DND-41 (cell line): ENCODE measurements at regions not wholly inside any gene's neighbourhood (a gene's known extent, or its start where the extent isn't known, plus 50 kb on each side); places are given as distances from the start of the nearest gene placed in this dataset.

Experiments
- ATAC-seq: fragments of 200-7000 bp; cut with Tn5 transposase; 3 replicates; pipeline ENCODE4 v1.9.1; 2021; ENCODE audit warnings: low read depth; ENCODE audit not compliant: insufficient read depth
- DNase-seq: peaks from one replicate; pipeline ENCODE4 v3.0.0-alpha.2; 2020
- H2AFZ ChIP-seq: 2 replicates; pipeline ENCODE4 v1.6.0; 2012; ENCODE audit warnings: low read depth, low read length
- H3K27ac ChIP-seq: 2 replicates; pipeline ENCODE4 v1.5.1; 2012; ENCODE audit warnings: low read length, inconsistent platforms
- H3K27me3 ChIP-seq: fragments of 200-600 bp; sonication (generic); 2 replicates; pipeline ENCODE4 v1.6.0; 2012; ENCODE audit warnings: low read length, mild to moderate bottlenecking, inconsistent platforms; ENCODE audit not compliant: insufficient read depth, poor library complexity
- H3K36me3 ChIP-seq: 2 replicates; pipeline ENCODE4 v1.5.1; 2012; ENCODE audit warnings: low read length, inconsistent platforms; ENCODE audit not compliant: insufficient read depth
- H3K4me1 ChIP-seq: 2 replicates; pipeline ENCODE4 v1.5.1; 2012; ENCODE audit warnings: mild to moderate bottlenecking, low read length; ENCODE audit not compliant: insufficient read depth
- H3K4me2 ChIP-seq: 2 replicates; pipeline ENCODE4 v1.6.0; 2012; ENCODE audit warnings: mild to moderate bottlenecking, moderate library complexity, low read length, inconsistent platforms; ENCODE audit not compliant: insufficient read depth
- H3K4me3 ChIP-seq, 2 experiments: fragments of 200-600 bp in 1 of 2; shearing (Covaris generic) in 1 of 2; 2 replicates each; pipeline ENCODE4 v1.5.1; 2012 to 2016; ENCODE audit warnings: inconsistent platforms in 2 of 2, low read length in 2 of 2, mild to moderate bottlenecking in 2 of 2, low read depth in 1 of 2, moderate library complexity in 1 of 2
- H3K79me2 ChIP-seq: 2 replicates; pipeline ENCODE4 v1.6.0; 2012; ENCODE audit warnings: low read length, inconsistent platforms; ENCODE audit not compliant: insufficient read depth
- H3K9ac ChIP-seq: 2 replicates; pipeline ENCODE4 v1.6.0; 2012; ENCODE audit warnings: low read depth, mild to moderate bottlenecking, inconsistent platforms, low read length, moderate library complexity
- H3K9me3 ChIP-seq: 2 replicates; pipeline ENCODE4 v1.5.1; 2012; ENCODE audit warnings: low read length, moderate library complexity, mild to moderate bottlenecking, inconsistent platforms; ENCODE audit not compliant: insufficient read depth, severe bottlenecking
- H4K20me1 ChIP-seq: 2 replicates; pipeline ENCODE4 v1.6.0; 2012; ENCODE audit warnings: low read length; ENCODE audit not compliant: insufficient read depth
- CTCF ChIP-seq: IDR thresholded peaks from 2 replicates; pipeline ENCODE4 v1.5.1; 2012; ENCODE audit warnings: borderline replicate concordance, low read length, moderate library complexity, mild to moderate bottlenecking; ENCODE audit not compliant: poor library complexity, severe bottlenecking; ENCODE audit errors: extremely low read depth
- EZH2 ChIP-seq: IDR thresholded peaks from 3 replicates; pipeline ENCODE4 v1.6.1; 2012; ENCODE audit warnings: borderline replicate concordance, low read depth, mild to moderate bottlenecking, moderate library complexity, low read length, inconsistent platforms; ENCODE audit not compliant: severe bottlenecking

GRCh38 chr5:174844971-174845370, 120.6 kb downstream of the MSX2 start:
- Histone ChIP-seq H3K4me2 (no peak overlapping the region), H3K36me3 (no peaks in the 10 kb centered on the region), H2AFZ (no peak overlapping the region), H3K9ac (no peak overlapping the region), H3K27ac (no peak overlapping the region), H3K9me3 (no peaks in the 10 kb centered on the region), H3K27me3 (peaks cover 4% of the 10 kb centered on the region), H3K79me2 (no peaks in the 10 kb centered on the region), H4K20me1 (no peaks in the 10 kb centered on the region), H3K4me3 (no peak overlapping the region), H3K4me1 (no peaks in the 10 kb centered on the region)
- TF ChIP-seq CTCF (no peak), EZH2 (no peak)
- no peak for DNase-seq
- ATAC-seq = no peak

- Histone ChIP-seq H4K20me1 (no peaks in the 10 kb centered on the region), H2AFZ (no peak overlapping the region), H3K9ac (no peak overlapping the region), H3K27me3 (peaks cover 4% of the 10 kb centered on the region), H3K4me3 (no peak overlapping the region), H3K4me2 (no peak overlapping the region), H3K9me3 (no peaks in the 10 kb centered on the region), H3K36me3 (no peaks in the 10 kb centered on the region), H3K79me2 (no peaks in the 10 kb centered on the region), H3K4me1 (no peaks in the 10 kb centered on the region), H3K27ac (no peak overlapping the region)
- ATAC-seq = no peak
- no peak for TF ChIP-seq CTCF
- no peak for TF ChIP-seq EZH2
- DNase-seq = no peak
Measured at GRCh38 chr5:174843263-174844250, 119.2 kb downstream of the MSX2 start.

GRCh38 chr5:174840435-174840834, 116.1 kb downstream of the MSX2 start:
- Histone ChIP-seq H3K27ac (no peak overlapping the region), H3K36me3 (no peaks in the 10 kb centered on the region), H3K27me3 (no peaks in the 10 kb centered on the region), H3K9ac (no peak overlapping the region), H3K4me1 (no peaks in the 10 kb centered on the region), H3K79me2 (no peaks in the 10 kb centered on the region), H3K4me2 (no peak overlapping the region), H4K20me1 (no peaks in the 10 kb centered on the region), H2AFZ (no peak overlapping the region), H3K4me3 (no peak overlapping the region), H3K9me3 (no peaks in the 10 kb centered on the region)
- ATAC-seq (no peak), DNase-seq (no peak)
- TF ChIP-seq EZH2 = no peak
- no peak for TF ChIP-seq CTCF
